Fibroblast of peridontal ligament (primary cell): ENCODE measurements at regions not wholly inside any gene's neighbourhood (a gene's known extent, or its start where the extent isn't known, plus 50 kb on each side); places are given as distances from the start of the nearest gene placed in this dataset.
"Not testable (repeated sequence)": the region's sequence is repeated elsewhere in the genome, so short reads cannot be mapped to it uniquely, and the experiment has no call there.

Experiments used
- DNase-seq: peaks from one replicate; pipeline ENCODE4 v3.0.0-alpha.2; 2010; ENCODE audit errors: extremely low read depth

GRCh38 chr4:189090174-189090814 is 850.4 kb upstream of the FRG1 start:
- peak; percentile 25 for DNase-seq

GRCh38 chr4:189092581-189092980 is 848.1 kb upstream of the FRG1 start:
- peak; percentile 45 for DNase-seq

GRCh38 chr4:189096108-189096507 is 844.6 kb upstream of the FRG1 start:
- DNase-seq = no peak

GRCh38 chr4:189096717-189097116 is 844.0 kb upstream of the FRG1 start:
- no peak for DNase-seq

DNA sequence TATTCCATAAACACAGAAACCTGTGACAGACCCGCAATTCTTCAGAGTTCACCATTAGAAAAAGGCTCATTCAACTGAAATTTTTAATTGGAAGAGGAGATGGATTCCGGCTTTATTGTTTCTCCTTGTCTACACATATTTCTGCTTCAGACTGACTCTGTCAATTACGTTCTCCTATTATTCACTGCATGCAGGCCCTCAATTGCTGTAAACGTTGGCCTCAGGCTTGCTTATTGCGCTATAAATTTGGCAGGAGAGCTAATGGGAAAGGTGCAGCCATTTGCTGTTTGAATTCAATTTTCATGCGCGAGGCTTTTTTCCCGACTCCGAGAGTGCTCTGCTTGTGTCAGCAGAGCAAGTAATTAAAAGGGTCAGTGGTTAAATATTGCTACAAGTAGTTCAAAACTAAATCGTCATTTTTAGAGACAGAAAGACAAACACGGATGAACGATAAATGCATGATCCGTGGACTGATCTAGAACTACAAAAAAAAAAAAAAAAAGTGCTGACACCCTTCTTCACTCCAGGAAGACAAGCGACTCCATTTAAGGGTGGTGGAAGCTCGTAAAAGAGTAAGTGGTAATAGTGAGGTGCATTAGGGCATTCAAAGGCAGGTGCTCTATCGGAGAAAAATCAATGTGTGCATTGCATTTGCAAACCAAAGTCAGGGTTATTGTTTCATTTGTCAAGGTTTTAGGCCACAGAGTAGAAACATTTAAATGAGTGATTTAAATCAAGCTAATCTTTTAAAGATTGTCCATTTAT is 841.6 kb upstream of the FRG1 start:
- DNase-seq = no peak

DNA sequence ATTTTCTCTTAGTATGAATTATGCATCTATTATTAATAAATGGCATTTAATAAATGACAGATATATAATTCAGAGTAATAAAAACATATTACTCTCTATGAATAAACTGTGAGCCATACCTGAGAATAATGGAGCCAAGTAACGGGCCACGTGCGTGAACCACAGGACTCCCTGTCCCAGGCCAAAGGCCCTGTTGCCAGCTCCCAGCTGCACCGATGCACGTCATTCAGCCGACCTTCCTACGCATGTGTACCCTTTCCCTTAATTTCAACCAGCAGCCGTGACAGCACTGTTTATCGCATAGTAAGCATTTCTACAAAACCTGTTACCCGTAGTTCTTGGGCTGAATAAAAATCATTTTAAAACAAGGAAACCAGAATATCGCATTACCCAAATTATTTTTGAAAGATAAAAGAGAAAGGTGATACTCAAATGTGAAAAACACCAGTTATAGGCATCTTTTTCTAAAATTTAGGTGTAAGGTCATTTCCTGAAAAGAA is 827.2 kb upstream of the FRG1 start:
- no peak for DNase-seq

- peak; percentile 19 for DNase-seq
These were observed 823.2 kb upstream of the FRG1 start for GRCh38 chr4:189117426-189117825.

DNA sequence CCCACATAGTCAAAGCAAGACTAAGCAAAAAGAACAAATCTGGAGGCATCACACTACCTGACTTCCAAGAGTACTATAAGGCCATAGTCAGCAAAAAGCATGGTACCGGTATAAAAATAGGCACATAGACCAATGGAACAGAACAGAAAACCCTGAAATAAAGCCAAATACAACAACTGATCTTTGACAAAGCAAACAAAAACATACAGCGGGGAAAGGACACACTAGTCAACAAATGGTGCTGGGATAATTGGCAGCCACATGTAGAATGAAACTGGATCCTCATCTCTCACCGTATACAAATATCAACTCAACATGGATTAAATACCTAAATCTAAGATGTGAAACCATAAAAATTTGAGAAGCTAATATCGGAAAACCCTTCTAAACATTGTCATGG is 819.3 kb upstream of the FRG1 start:
- no peak for DNase-seq

- peak; percentile 78 for DNase-seq
These were observed 816.4 kb upstream of the FRG1 start for GRCh38 chr4:189124149-189124758.

GRCh38 chr4:189124791-189125190 is 815.9 kb upstream of the FRG1 start:
- peak; percentile 16 for DNase-seq

- DNase-seq = no peak
These were observed 814.6 kb upstream of the FRG1 start for GRCh38 chr4:189126040-189126439.

GRCh38 chr4:189128341-189128740 is 812.3 kb upstream of the FRG1 start:
- no peak for DNase-seq

DNA sequence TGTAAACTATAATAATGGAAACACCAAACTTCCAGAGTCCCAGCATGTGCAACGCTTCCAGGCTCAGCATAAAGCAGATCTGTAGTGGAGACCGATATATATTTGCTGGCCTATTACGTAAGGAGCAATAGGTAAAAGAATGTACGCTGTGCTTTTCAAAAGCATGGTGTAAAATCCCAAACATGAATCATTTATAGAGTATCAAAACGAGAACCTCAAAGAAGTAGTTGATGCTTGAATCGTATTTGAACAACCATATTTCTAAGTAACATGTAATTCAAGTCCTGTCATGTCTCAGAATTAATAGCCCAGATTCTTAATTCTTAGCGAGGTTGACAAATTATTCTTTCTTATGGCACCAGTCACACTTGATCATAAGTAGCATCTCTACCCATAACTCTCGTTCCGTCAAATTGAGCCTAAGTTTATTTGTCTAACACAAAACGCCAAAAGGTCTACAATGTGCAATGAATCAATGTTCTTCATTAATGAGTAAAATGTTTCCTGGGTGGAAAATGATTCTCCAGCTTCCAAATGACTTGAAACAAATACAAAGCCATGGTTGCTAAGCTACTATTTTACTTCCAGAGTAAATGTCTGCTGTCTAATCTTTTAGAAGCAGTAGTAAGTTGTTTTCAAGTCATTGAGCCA is 811.5 kb upstream of the FRG1 start:
- no peak for DNase-seq

- DNase-seq = no peak
These were observed 809.6 kb upstream of the FRG1 start for GRCh38 chr4:189131118-189131517.

GRCh38 chr4:189136462-189136861 is 804.2 kb upstream of the FRG1 start:
- no peak for DNase-seq

DNA sequence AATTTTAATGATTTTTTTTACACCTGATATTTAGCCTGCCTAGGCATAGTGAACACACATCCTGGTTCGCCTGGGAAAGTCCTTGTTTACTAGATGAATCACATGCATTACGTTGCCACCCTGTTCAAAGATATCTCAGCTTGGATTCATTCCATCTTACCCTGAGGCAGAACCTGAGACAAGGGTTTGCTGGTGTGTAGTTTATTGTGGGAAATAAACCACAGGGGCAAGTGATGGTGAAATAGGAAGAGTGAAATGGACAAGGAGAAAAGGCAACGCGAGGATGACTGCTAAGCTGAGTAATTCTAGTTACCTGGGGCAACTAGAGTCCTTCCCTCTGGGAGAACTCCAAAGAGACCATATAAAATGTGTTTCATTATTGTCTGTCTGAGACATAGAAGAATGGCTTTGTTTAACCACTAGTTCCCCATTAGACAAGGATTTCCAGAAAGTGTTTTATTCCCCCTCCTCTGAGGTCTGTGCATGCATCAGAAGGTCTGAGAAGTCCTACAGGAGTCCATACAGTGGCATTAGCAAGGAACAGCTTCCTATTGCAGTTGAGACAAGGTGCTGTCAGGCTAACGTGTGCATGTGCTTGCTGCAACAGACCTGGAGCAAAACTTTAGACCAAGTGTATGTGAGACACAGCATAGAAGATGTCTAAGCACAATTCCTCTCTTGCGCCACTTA is 797.3 kb upstream of the FRG1 start:
- no peak for DNase-seq

DNA sequence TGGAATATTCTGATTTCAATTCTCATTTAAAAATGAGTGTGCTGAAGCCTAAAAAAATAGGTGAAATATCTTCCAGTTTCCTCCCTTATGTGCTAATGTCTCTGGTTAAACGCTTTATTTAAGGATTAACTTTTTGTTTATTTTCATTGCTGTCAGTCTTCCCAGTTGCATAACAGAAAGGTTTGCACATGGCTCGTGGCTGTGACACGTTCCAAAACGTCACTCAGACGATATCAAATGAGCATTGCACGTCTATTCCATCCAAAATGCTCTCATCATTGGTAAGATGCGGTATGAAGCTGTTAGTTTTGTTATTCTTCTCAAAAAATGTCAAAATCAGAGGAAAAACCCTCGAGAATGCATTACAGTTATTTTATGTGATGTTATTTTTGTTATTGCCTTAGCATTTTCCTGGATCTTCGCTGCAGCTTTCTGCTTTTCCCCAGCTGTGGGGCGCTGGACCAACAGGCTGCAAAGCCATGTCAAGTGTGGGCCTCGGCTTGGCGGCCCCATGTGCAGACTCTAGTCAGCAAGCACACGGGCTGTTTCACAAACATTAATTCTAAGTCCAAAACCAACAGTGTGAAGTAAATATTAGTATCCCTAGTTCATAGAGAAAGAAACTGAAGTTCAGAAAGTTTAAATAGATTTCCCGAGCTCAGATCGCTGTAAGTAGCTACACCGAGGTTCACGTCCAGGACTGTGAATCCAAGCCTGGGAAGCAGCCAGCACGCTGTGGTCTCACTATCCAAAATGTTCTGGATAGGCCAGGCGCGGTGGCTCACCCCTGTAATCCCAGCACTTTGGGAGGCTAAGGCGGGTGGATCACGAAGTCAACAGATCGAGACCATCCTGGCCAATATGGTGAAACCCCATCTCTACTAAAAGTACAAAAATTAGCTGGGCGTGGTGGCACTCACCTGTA is 793.4 kb upstream of the FRG1 start:
- no peak for DNase-seq

- not testable (repeated sequence) for DNase-seq
These were observed 785.6 kb upstream of the FRG1 start for GRCh38 chr4:189155083-189155482.

DNA sequence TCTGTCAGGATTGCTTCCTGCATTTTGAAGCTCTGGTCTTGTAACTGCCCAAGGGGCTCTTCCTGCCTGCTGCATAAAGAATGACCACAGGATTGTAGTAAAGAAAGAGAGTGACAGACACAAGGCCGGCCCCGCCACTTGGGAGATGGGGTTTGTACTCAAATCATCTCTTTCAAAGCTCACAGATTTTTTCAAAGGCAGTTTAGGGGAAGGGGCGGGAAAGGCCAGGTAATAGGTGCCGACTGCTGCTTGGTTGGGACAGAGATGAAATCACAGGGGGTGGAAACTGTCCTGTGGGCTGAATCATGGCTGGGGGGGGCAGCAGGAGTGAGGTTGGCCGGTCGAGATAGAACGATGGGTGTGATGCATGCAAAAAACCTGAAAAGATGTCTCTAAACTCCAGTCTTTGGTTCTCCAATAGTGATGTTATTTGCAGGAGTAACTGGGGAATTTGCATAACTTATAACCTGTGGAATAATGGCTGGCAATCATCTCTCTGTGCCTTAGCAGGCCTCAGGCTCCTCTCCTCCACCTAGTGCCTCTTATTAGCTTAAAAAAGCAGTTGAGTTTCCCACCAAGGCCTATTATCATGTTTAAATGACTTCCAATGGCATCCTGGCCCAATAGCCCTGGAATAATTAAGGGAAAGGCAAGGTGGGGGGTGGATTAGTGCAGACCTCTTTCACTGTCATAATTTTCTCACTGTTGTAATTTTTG is 778.4 kb upstream of the FRG1 start:
- no peak for DNase-seq

- no peak for DNase-seq
These were observed 777.8 kb upstream of the FRG1 start for GRCh38 chr4:189162888-189163287.
